K562 (cell line): ENCODE measurements at regions not wholly inside any gene's neighbourhood (a gene's known extent, or its start where the extent isn't known, plus 50 kb on each side); places are given as distances from the start of the nearest gene placed in this dataset.

ENCODE experiments used
- GATA2 ChIP-seq: sonication (generic); formaldehyde crosslinking; IDR thresholded peaks from 2 replicates; pipeline ENCODE4 v1.4.0; 2020; ENCODE audit warnings: mild to moderate bottlenecking, missing genetic modification reagents
- HNRNPK ChIP-seq: fragments of 200-400 bp; formaldehyde crosslinking; IDR thresholded peaks from one replicate; pipeline ENCODE4 v1.6.1; 2018; ENCODE audit warnings: mild to moderate bottlenecking, low read depth, low read length; ENCODE audit not compliant: poor library complexity, severe bottlenecking
- KDM5B ChIP-seq: fragments of 200-600 bp; sonication (generic); IDR thresholded peaks from 2 replicates; pipeline ENCODE4 v1.6.1; 2012; ENCODE audit warnings: low read depth, mild to moderate bottlenecking, moderate library complexity, low read length, control low read depth, inconsistent platforms; ENCODE audit not compliant: insufficient replicate concordance
- MYBL2 ChIP-seq, 2 experiments: fragments of 450-650 bp in 1 of 2; sonication (generic) in 1 of 2; formaldehyde crosslinking in 1 of 2; IDR thresholded peaks; 2 replicates each; pipeline versions ENCODE4 v1.6.1 to v1.8.1; 2017 to 2022; ENCODE audit warnings: borderline replicate concordance in 1 of 2, inconsistent platforms in 1 of 2, low read depth in 1 of 2, mild to moderate bottlenecking in 1 of 2, missing genetic modification reagents in 1 of 2, moderate library complexity in 1 of 2
- RUNX1 ChIP-seq: sonication (generic); IDR thresholded peaks from 2 replicates; pipeline ENCODE4 v1.6.1; 2016; ENCODE audit warnings: antibody characterized with exemption, low read depth
- TCF3 ChIP-seq: sonication (generic); formaldehyde crosslinking; IDR thresholded peaks from 2 replicates; pipeline ENCODE4 v1.4.0; 2020; ENCODE audit warnings: mild to moderate bottlenecking, missing genetic modification reagents
- XRCC4 ChIP-seq: IDR thresholded peaks from one replicate; pipeline ENCODE4 v1.6.1; 2011; ENCODE audit not compliant: insufficient read depth, insufficient read length; ENCODE audit errors: extremely low read depth
- ZNF133 ChIP-seq: fragments of 250-450 bp; sonication (Bioruptor Pico); IDR thresholded peaks from 2 replicates; pipeline ENCODE4 v1.4.0; 2020; ENCODE audit warnings: mild to moderate bottlenecking
- ZNF778 ChIP-seq: fragments of 450-650 bp; formaldehyde crosslinking; IDR thresholded peaks from 2 replicates; pipeline ENCODE4 v1.4.0; 2020; ENCODE audit warnings: mild to moderate bottlenecking, moderate library complexity
- TF ChIP-seq, protein P1 (sequence below): fragments of 450-650 bp; IDR thresholded peaks from 2 replicates; pipeline ENCODE4 v1.6.1; 2016
- TF ChIP-seq, protein P2 (sequence below), 2 experiments: fragments of 450-650 bp; IDR thresholded peaks; 2 replicates each; pipeline ENCODE4 v1.6.1; 2018; ENCODE audit warnings: mild to moderate bottlenecking in 2 of 2, low read depth in 1 of 2; ENCODE audit not compliant: partially characterized antibody in 2 of 2
- TF ChIP-seq, protein P3 (sequence below): fragments of 200-400 bp; formaldehyde crosslinking; IDR thresholded peaks from 2 replicates; pipeline ENCODE4 v1.6.1; 2017; ENCODE audit warnings: mild to moderate bottlenecking, low read depth, low read length, moderate library complexity
- TF ChIP-seq, protein P4 (sequence below): fragments of 450-650 bp; IDR thresholded peaks from 2 replicates; pipeline ENCODE4 v1.6.1; 2017; ENCODE audit warnings: antibody characterized with exemption
- TF ChIP-seq, protein P5 (sequence below), 2 experiments: IDR thresholded peaks; 2 replicates each; pipeline ENCODE4 v1.6.1; 2012; ENCODE audit warnings: improper control_type of control experiment in 2 of 2, low read depth in 2 of 2, low read length in 2 of 2, borderline replicate concordance in 1 of 2

DNA sequence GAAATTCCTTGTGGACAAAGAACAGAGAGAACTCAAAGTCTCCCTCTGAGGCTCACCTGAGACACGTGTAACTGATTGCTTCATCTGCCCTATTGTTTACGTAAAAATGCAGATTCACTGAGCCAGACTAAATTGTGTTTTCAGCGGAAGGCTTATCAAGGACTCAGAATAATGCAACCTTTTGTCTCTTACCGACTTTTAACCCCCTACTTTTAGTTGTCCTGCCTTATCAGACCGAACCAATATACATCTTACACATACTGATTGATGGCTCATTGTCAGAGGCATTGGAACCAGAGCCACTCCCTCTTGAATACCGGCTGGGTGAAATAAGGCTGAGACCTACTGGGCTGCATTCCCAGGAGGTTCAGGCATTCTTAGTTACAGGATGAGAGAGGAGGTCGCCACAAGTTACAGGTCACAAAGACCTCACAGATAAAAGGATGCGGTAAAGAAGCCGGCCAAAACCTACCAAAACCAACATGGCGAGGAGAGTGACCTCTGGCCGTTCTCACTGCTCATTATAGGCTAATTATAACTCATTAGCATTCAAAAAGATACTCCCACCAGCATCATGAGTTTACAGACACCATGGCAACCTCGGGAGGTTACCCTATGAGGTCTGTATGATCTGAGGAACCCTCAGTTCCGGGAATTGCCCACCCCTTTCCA, 95.5 kb upstream of the ZNF184 start (continued):
- TF ChIP-seq, protein P1, sequence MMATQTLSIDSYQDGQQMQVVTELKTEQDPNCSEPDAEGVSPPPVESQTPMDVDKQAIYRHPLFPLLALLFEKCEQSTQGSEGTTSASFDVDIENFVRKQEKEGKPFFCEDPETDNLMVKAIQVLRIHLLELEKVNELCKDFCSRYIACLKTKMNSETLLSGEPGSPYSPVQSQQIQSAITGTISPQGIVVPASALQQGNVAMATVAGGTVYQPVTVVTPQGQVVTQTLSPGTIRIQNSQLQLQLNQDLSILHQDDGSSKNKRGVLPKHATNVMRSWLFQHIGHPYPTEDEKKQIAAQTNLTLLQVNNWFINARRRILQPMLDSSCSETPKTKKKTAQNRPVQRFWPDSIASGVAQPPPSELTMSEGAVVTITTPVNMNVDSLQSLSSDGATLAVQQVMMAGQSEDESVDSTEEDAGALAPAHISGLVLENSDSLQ: peak; percentile 89
- TF ChIP-seq HNRNPK (no peak), TCF3 (CRISPR knock-in tag) (peak; percentile 63), KDM5B (no peak), GATA2 (CRISPR knock-in tag) (no peak), ZNF133 (CRISPR knock-in tag) (no peak), RUNX1 (no peak), XRCC4 (no peak), MYBL2 (IDR thresholded peaks at IDR 0.05; ENCODE audit: low read depth) (no peak), MYBL2 (CRISPR knock-in tag; IDR thresholded peaks at IDR 0.05; ENCODE audit: borderline replicate concordance) (no peak), ZNF778 (CRISPR knock-in tag) (no peak)
- TF ChIP-seq, protein P2, sequence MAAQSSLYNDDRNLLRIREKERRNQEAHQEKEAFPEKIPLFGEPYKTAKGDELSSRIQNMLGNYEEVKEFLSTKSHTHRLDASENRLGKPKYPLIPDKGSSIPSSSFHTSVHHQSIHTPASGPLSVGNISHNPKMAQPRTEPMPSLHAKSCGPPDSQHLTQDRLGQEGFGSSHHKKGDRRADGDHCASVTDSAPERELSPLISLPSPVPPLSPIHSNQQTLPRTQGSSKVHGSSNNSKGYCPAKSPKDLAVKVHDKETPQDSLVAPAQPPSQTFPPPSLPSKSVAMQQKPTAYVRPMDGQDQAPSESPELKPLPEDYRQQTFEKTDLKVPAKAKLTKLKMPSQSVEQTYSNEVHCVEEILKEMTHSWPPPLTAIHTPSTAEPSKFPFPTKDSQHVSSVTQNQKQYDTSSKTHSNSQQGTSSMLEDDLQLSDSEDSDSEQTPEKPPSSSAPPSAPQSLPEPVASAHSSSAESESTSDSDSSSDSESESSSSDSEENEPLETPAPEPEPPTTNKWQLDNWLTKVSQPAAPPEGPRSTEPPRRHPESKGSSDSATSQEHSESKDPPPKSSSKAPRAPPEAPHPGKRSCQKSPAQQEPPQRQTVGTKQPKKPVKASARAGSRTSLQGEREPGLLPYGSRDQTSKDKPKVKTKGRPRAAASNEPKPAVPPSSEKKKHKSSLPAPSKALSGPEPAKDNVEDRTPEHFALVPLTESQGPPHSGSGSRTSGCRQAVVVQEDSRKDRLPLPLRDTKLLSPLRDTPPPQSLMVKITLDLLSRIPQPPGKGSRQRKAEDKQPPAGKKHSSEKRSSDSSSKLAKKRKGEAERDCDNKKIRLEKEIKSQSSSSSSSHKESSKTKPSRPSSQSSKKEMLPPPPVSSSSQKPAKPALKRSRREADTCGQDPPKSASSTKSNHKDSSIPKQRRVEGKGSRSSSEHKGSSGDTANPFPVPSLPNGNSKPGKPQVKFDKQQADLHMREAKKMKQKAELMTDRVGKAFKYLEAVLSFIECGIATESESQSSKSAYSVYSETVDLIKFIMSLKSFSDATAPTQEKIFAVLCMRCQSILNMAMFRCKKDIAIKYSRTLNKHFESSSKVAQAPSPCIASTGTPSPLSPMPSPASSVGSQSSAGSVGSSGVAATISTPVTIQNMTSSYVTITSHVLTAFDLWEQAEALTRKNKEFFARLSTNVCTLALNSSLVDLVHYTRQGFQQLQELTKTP (IDR thresholded peaks at IDR 0.05; ENCODE audit: low read depth in 1 of 2, partially characterized antibody in 2 of 2): no peak
- TF ChIP-seq, protein P3, sequence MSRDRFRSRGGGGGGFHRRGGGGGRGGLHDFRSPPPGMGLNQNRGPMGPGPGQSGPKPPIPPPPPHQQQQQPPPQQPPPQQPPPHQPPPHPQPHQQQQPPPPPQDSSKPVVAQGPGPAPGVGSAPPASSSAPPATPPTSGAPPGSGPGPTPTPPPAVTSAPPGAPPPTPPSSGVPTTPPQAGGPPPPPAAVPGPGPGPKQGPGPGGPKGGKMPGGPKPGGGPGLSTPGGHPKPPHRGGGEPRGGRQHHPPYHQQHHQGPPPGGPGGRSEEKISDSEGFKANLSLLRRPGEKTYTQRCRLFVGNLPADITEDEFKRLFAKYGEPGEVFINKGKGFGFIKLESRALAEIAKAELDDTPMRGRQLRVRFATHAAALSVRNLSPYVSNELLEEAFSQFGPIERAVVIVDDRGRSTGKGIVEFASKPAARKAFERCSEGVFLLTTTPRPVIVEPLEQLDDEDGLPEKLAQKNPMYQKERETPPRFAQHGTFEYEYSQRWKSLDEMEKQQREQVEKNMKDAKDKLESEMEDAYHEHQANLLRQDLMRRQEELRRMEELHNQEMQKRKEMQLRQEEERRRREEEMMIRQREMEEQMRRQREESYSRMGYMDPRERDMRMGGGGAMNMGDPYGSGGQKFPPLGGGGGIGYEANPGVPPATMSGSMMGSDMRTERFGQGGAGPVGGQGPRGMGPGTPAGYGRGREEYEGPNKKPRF: no peak
- TF ChIP-seq, protein P4, sequence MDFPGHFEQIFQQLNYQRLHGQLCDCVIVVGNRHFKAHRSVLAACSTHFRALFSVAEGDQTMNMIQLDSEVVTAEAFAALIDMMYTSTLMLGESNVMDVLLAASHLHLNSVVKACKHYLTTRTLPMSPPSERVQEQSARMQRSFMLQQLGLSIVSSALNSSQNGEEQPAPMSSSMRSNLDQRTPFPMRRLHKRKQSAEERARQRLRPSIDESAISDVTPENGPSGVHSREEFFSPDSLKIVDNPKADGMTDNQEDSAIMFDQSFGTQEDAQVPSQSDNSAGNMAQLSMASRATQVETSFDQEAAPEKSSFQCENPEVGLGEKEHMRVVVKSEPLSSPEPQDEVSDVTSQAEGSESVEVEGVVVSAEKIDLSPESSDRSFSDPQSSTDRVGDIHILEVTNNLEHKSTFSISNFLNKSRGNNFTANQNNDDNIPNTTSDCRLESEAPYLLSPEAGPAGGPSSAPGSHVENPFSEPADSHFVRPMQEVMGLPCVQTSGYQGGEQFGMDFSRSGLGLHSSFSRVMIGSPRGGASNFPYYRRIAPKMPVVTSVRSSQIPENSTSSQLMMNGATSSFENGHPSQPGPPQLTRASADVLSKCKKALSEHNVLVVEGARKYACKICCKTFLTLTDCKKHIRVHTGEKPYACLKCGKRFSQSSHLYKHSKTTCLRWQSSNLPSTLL: no peak
- TF ChIP-seq, protein P5, sequence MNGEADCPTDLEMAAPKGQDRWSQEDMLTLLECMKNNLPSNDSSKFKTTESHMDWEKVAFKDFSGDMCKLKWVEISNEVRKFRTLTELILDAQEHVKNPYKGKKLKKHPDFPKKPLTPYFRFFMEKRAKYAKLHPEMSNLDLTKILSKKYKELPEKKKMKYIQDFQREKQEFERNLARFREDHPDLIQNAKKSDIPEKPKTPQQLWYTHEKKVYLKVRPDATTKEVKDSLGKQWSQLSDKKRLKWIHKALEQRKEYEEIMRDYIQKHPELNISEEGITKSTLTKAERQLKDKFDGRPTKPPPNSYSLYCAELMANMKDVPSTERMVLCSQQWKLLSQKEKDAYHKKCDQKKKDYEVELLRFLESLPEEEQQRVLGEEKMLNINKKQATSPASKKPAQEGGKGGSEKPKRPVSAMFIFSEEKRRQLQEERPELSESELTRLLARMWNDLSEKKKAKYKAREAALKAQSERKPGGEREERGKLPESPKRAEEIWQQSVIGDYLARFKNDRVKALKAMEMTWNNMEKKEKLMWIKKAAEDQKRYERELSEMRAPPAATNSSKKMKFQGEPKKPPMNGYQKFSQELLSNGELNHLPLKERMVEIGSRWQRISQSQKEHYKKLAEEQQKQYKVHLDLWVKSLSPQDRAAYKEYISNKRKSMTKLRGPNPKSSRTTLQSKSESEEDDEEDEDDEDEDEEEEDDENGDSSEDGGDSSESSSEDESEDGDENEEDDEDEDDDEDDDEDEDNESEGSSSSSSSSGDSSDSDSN (IDR thresholded peaks at IDR 0.05; ENCODE audit: borderline replicate concordance in 1 of 2, low read depth in 2 of 2, low read length in 2 of 2): no peak
